GM04503 (cell line): ENCODE measurements at regions not wholly inside any gene's neighbourhood (a gene's known extent, or its start where the extent isn't known, plus 50 kb on each side); places are given as distances from the start of the nearest gene placed in this dataset.
"Not testable (repeated sequence)": the region's sequence is repeated elsewhere in the genome, so short reads cannot be mapped to it uniquely, and the experiment has no call there.

ENCODE experiments used
- DNase-seq: peaks from one replicate; pipeline ENCODE4 v3.0.0-alpha.2; 2012; ENCODE audit warnings: low read depth

DNA sequence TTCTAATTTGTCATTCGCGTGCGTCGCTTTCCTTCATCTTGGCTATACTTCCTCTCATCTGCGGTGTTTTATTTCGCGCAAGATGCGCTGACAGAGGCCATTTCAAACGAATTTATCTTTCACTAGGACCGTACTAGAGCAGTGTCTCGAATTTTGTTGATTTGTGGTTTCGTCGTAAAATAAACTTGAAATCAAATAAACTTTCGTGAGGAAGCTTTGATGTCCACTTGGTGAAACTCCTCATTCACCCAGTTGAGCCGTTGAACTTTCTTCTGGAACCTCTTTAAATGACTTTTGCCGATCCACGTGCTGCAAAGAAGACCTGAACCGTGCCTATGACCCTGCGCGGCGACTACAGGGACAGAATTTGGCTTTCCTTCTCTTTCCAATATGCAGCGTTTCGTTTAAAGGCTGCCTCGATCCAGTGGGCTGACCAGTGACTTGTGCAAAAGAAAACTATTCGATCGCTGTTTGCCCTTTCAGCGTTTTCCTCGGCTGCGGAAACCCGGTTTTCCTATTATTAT is 163.9 kb upstream of the PPP1R3A start:
- no peak for DNase-seq

DNA sequence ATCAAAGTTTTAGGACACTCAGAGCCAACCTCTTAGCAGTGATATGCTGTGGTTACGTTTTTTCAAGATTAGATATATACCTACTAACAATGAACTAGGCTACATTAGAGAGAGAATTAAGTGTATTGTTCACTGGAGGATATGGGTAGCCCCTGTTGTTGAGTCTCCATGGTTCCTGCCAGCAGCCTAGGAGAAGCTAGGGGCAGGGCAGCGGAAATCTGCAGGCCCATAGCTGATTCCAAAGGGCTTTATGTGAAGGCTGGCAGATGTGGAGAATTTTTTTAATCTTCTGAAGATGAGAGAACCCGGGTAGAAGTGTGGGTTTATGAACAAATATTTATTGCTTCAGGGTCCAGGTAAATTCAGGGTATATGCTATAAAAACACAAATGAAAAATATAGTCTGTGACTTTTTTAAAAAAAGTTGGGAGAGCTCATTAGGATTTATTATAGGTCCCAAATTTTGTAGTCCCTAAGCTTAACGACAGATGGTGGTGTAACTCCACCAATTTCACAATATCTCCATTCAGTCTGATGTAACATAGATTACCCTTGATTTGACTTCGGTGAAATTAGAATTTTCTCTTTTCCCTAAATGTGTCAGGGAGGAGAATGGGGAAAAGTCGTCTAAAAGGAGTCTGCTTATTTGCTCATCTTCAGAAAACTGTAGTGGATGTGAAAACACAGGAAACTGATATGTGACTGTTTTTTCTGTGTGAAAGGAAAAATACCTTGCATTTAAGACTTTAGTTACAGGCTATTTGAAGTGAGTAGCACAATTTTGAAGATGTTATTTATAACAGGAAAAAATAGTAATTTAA is 163.0 kb upstream of the PPP1R3A start:
- peak; percentile 18 for DNase-seq

DNA sequence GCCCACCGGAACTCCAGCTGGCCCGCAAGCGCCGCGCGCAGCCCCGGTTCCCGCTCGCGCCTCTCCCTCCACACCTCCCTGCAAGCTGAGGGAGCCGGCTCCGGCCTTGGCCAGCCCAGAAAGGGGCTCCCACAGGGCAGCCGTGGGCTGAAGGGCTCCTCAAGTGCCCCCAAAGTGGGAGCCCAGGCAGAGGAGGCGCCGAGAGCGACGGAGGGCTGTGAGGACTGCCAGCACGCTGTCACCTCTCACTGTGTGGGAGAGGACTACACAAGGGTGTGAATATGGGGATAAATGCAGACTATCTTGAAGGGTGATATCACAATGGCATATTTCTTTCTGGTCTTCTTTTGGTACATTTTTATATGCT is 158.3 kb upstream of the PPP1R3A start:
- not testable (repeated sequence) for DNase-seq

DNA sequence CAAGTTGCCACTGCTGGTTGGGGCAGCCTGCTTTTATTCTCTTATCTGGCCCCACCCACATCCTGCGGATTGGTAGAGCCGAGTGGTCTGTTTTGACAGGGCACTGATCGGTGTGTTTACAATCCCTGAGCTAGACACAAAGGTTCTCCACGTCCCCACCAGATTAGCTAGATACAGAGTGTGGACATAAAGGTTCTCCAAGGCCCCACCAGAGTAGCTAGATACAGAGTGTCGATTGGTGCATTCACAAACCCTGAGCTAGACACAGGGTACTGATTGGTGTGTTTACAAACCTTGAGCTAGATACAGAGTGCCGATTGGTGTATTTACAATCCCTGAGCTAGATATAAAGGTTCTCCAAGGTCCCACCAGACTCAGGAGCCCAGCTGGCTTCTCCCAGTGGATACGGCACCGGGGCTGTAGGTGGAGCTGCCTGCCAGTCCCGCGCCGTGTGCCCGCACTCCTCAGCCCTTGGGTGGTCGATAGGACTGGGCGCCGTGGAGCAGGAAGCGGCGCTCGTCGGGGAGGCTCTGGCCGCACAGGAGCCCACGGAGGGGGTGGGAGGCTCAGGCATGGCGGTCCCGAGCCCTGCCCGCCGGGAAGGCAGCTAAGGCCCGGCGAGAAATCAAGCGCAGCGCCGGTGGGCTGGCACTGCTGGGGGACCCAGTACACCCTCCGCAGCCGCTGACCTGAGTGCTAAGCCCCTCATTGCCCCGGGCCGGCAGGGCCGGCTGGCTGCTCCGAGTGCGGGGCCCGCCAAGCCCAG is 157.8 kb upstream of the PPP1R3A start:
- DNase-seq = not testable (repeated sequence)

DNA sequence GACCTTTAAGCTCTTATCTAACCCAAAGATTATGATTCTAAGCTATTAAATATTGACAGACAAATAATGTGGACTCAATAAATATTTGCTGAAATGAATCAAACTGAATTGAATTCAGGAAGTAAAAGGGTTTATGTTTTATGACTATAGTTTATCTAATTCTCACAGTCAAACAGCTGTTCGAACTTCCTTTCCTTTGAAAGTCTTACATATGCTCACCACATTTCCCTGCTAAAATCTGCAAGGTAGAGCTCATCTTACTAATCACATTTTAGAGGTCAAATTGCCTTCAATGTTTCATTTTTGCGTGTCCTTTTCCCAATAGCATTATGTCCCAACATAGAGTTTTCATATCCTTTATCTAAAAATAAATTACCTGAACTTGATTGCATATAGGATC is 154.9 kb upstream of the PPP1R3A start:
- DNase-seq = no peak

DNA sequence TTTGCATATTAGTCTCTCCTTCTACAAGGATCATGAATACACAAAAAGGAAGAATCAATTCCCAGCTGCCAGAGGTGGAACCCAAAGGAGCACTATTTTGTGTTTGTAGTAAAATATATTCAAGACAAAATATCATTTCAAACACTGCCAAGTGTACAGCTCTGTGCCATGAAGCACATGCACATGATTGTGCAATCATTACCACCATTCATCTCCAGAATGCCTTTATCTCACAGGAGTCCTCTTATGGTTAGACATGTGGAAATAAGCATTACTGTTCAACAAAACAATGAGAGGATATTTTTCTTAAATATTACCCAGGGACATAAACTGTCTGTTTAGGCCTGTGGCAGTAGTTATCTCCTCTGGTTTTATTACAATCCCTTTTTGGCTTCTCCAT is 151.4 kb upstream of the PPP1R3A start:
- no peak for DNase-seq

DNA sequence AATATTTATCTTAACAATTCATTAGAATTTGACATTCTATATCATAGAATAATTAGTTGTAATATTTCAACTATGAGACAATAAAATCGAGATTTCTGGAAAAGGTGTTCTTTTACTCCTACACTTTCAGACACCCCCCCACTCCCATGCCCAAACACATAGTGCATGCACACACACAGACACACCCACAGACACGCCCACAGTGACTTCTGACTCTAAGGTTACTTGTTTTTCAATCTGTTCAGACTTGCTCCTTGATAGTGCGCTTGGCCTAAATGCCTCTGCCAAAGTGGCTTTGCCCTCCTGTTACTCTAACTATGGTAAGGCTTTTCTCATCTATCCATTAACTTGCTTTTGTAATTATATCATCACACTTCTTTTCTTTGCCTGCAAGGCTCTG is 144.0 kb upstream of the PPP1R3A start:
- DNase-seq = no peak

DNA sequence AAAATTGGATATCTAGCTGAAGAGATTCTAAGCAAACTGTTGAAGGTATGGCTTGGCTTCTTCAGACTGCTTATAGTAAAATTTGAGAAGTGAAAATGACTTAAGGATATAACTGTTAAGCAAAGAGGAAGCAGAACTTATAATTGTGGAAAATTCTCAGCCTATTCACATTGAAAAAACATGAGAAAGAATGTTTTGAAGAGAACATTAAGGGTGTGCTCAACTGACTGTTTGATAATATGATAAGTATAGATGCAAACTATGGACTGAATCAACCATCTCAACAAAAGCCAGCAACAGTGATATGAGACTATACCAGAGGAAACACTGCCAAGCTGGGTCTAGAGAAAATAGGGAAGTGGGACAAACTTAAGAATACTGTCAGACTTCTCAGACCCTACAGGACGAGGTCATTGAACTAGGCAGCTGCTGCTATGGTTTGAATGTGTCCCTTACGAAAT is 133.1 kb upstream of the PPP1R3A start:
- DNase-seq = no peak

DNA sequence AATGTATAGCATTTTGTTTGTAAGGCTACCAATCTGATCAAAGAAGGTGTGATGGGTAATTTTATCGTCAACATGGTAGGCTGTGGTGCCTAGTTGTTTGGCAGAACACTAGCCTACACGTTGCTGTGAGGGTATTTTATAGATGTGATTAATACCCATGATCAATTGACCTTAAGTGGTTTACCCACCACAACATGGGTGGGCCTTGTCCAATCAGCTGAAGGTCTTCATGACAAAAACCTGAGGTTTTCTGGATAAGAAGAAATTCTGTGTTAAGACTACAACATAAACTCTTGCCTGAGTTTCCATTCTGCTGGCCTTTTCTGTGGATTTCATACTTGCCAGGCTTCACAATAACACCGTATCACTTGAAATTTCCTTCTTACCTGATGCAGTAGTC is 131.8 kb upstream of the PPP1R3A start:
- no peak for DNase-seq

DNA sequence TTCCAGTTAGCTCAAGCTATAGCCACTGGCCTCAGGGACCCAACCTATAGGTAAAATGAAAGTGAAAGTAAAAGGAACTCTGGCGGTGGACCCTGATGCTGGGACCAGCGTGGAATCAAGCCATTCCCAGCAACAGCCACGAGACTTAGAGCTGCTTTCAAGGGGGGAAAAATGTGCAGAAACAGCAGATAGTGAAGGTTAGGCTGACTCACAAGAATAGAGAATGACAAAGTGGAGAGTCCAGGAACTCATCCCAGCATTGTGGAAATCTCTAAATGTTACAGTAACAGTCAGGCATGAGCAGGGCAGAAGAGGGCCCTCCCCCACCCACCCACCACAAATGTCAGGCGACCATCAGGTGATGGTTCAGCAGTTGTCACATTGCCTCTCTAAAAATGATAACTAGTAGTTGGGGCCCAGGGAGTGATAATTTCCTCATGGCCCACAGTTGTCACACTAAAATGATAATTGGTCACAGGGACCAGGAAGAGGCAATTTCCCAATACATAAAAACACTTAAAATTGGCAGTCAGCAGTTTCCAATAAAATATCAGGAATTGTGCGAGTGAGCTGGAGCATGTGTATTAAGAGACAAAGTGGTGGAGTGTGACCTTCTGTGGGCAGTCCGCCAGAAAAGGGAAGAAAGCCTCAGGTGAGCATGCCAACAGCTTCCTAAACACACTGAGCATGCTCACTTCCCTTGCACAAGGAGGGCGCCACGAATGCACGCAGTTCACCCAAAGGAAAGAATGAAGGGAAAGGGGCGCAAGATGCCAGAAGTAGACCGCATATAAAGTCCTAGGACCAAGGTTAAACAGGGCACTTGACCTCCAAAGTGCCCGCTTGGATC is 129.8 kb upstream of the PPP1R3A start:
- DNase-seq = no peak

DNA sequence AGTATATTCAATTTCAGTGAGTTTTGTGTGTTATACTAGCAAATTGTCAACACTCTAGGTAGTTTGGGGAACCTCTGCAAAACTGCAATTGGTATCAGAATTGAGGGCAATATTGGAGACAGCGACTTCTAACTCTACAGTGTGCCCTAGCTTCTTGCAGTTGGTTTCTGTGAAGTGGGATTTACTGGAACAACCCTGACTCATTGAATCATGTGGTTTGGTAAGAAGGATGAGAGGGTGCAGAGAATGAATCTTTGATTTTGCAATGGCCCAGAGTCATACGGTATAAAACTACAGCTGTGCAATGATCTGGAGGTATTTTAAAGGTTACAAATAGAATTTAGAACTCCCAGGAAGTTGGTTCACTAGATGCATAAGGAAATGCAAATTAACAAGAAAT is 129.1 kb upstream of the PPP1R3A start:
- peak; percentile 15 for DNase-seq

DNA sequence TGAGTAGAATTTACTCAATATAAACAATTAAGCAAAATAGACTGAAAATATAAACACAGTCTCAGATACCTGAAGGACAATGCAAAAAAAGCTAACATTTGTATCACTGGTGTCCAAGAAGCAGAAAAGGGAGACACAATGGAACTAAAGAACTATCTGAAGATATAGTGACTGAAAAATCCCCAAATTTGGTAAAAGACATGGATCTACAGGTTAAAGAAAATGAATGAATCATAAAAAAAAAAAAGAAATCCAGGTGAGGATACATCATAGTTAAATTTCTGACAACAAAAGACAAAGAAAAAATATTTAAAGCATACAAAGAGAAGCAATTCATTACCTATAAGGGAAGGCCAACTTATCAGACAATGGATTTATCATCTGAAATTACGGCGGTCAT is 114.7 kb upstream of the PPP1R3A start:
- DNase-seq = no peak

DNA sequence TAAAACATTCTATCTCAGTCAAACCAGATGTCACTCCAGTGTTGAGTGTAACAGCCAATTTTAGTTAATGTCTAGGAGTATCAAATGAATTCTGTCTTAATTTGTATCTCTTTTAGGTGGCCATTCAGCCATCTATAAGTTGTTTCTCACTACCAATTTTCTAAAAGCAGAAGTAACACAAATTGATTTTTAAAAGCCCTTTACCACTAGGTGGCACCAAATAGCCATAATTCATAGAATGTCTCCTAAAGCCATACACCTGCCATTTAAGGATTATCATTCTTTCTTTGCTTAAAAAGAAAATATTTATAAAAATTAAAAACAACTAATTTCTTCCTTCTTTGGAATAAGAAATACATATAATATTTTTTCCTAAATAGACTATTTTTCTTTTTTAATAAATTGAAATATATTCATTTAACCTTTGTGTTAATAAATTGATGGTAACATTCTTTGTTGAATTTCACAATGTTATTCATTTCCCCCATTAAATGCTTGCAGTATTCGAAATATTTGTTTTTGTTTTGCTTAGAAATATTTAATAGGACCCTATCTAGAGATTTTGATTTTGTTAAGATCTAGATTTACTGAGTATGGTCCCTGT is 107.8 kb upstream of the PPP1R3A start:
- no peak for DNase-seq

DNA sequence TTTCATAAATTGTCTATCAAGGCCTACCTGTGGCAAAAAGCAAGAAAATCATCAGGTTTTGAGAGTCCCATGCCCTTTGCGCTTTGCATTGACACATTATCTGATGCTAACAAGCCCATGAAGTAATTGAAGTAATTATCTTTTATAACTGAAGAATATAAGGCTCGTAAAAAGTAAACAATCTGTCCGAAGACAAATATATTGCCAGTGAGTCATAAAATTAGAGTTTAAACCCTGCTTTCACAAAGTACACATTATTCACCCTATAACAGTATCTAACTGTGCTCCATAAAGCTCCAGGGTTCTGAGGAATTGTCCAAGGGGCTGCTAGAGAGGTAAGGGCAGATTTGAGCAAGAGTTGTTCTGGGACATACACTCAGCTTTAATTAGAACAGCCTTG is 102.3 kb upstream of the PPP1R3A start:
- DNase-seq = no peak

DNA sequence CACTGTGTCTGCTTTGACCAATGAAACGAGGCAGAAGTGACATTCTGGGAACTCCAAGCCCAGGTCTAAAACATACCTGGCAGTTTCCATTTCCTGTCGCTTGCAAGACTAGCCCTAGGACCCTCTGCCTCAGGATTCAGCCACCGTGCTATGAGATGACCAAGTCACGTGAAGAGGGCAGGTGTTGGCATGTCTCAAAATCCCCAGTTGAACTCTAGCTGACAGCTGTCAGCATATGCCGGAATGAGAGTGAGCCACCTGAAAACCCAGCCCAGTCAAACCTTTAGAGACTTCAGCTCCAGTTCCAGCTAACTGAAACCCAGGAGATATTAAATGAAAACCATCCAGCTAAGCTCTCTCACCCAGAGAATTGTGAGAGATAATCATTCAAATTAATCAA is 89.9 kb upstream of the PPP1R3A start:
- DNase-seq = no peak

DNA sequence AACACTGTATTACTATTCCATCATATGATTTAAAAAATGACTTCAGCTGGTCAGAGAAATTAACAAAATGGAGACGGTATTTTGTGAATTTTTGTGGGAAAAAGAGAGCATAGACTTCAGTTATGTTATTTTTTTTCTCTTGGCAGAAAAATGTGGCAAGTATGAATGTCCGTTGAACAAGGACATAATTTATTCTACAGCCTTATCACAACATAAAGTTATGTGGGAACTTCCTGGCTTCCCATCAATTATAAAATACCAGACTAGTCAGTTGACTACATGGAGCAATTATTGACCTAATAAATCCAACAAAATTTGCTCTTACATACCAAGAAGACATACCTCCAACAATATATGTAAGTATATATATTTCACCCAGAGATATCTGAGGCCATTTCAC is 88.6 kb upstream of the PPP1R3A start:
- DNase-seq = no peak

DNA sequence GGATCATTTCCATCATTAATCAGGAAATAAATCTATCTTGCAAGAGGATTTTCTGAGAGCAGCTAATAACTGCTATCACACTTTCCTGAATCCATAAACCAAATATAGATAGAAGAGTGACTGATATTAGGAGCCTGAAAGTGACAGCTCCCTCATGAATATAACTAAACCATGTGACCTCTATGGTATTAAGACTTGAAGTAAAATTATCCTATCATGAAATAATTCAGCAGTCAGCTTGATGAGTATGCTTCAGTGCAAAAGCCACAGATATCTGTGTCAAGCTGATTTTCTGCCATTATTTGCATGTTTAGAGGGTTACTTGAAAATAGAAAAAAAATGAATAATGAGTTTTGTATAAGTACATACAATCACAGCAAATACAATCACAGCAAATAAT is 80.1 kb upstream of the PPP1R3A start:
- no peak for DNase-seq

DNA sequence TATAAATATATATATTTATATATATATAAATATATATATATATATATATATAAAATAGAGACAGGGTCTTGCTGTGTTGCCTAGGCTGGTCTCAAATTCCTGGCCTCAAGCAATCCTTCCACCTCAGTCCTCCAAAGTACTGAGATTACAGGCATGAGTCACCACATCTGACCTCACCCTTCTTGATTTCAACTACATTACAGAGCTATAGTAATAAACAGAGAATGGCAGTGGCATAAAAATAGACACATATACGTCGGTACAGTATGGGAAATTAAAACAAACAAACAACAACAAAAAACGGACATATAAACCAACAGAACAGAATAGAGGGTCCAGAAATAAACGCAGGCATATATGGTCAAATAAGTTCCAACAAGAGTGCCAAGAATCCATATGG is 77.6 kb upstream of the PPP1R3A start:
- no peak for DNase-seq

DNA sequence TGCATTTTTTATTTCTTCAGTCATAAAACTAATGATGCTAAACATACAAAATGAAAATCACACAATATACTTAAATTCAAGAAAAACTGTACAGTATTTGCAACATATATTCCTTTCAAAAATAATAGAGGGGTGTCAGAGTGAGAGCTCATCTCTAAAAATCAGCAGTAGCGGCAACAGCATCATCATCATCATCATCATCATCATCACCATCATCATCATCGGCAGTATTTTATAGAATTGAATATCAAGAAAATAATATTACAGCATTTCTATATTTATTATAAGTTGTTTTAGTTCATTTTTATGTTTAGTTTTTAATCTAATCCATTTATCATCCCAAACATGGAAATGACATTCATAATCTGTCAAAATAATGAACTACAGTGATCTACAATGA is 67.4 kb upstream of the PPP1R3A start:
- no peak for DNase-seq

DNA sequence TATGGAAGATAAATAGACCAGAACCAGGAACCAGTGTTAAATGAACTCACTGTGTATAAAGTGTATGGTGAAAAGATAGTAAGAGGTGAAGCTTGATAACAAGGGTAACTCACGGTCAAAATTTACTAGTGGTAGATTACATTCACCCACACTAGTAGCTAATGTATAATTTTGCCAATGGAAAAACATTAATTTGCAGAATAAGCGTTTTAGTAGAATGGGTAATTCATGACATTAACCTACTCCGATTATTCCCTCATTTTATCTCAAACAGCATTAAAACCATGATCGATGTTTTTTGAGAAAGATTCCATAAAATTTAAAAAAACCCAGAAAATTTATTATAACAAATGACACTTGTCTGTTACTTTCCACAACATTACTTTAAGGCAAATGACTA is 57.7 kb upstream of the PPP1R3A start:
- DNase-seq = no peak

DNA sequence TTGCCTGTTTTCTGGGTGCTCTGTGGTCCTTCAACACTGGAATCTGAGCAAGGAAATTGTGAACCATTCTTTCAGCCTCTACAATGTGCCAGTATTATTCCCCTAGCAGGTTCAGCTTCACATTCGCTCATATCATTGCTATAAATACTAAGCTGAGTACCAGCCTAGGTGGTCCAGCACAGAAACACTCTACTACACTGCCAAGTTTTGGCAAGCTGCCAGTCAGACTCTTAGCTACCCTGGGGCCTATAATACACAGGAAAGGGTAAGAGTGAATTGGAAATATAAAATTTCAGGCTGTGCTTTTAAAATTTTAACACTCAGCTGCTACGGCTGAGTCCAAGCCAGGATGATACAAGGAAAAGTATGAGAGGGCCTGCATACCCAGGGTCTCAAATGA is 49.9 kb upstream of the PPP1R3A start:
- no peak for DNase-seq
